ENCODE measurements at regions not wholly inside any gene's neighbourhood (a gene's known extent, or its start where the extent isn't known, plus 50 kb on each side); places are given as distances from the start of the nearest gene placed in this dataset.

GRCh38 chr11:30684772-30685171, 98.6 kb upstream of the MPPED2 start:
- H3K9ac ChIP-seq (ENCODE audit: low read length), result no peak overlapping the region
- no peak overlapping the region for H2AFZ ChIP-seq (ENCODE audit: low read depth, low read length)
- H3K9me3 Mint-ChIP-seq (ENCODE audit: unreplicated experiment), result peaks cover 9% of the 10 kb centered on the region
- no peaks in the 10 kb centered on the region for H4K20me1 ChIP-seq (ENCODE audit: insufficient read depth, low read length)
- no peaks in the 10 kb centered on the region for H3K4me1 Mint-ChIP-seq (ENCODE audit: low read depth, unreplicated experiment)
- no peak overlapping the region for H3K27ac ChIP-seq (ENCODE audit: low read depth, low read length)
- no peaks in the 10 kb centered on the region for H3K27me3 Mint-ChIP-seq (ENCODE audit: low read depth, unreplicated experiment)
- no peaks in the 10 kb centered on the region for H3K4me1 ChIP-seq (ENCODE audit: insufficient read depth, low read length)
- H3K36me3 Mint-ChIP-seq (ENCODE audit: low read depth, unreplicated experiment), result no peaks in the 10 kb centered on the region
- DNase-seq (ENCODE audit: low read depth) (no peak), FAIRE-seq (no peak)
- TF ChIP-seq CTCF (IDR thresholded peaks at IDR 0.05; ENCODE audit: insufficient read depth, low read depth, low read length), result no peak
- TF ChIP-seq EZH2 (IDR thresholded peaks at IDR 0.05; ENCODE audit: insufficient read depth, low read length), result no peak
- no peak overlapping the region for H3K4me2 ChIP-seq (ENCODE audit: low read length)
- no peaks in the 10 kb centered on the region for H3K36me3 ChIP-seq (ENCODE audit: insufficient read depth, low read length)
- H3K4me3 Mint-ChIP-seq (ENCODE audit: unreplicated experiment), result no peak overlapping the region
- H3K27ac Mint-ChIP-seq (ENCODE audit: unreplicated experiment), result no peak overlapping the region
- no peaks in the 10 kb centered on the region for H3K27me3 ChIP-seq (ENCODE audit: insufficient read depth, low read length)
- H3K9me3 ChIP-seq (ENCODE audit: insufficient read depth, low read depth, low read length), result no peaks in the 10 kb centered on the region
- no peaks in the 10 kb centered on the region for H3K79me2 ChIP-seq (ENCODE audit: insufficient read depth, low read length)
- H3K4me3 ChIP-seq (ENCODE audit: insufficient read depth, low read depth, low read length), result no peak overlapping the region

GRCh38 chr11:30683176-30683575, 97.0 kb upstream of the MPPED2 start:
- Histone ChIP-seq H3K4me2 (ENCODE audit: low read length) (no peak overlapping the region), H4K20me1 (ENCODE audit: insufficient read depth, low read length) (no peaks in the 10 kb centered on the region), H3K36me3 (ENCODE audit: insufficient read depth, low read length) (no peaks in the 10 kb centered on the region), H3K79me2 (ENCODE audit: insufficient read depth, low read length) (no peaks in the 10 kb centered on the region), H3K9ac (ENCODE audit: low read length) (no peak overlapping the region), H2AFZ (ENCODE audit: low read depth, low read length) (no peak overlapping the region), H3K4me1 (ENCODE audit: insufficient read depth, low read length) (no peaks in the 10 kb centered on the region), H3K9me3 (ENCODE audit: insufficient read depth, low read depth, low read length) (no peaks in the 10 kb centered on the region), H3K27ac (ENCODE audit: low read depth, low read length) (no peak overlapping the region), H3K27me3 (ENCODE audit: insufficient read depth, low read length) (no peaks in the 10 kb centered on the region), H3K4me3 (ENCODE audit: insufficient read depth, low read depth, low read length) (no peak overlapping the region)
- Mint-ChIP-seq H3K4me3 (ENCODE audit: unreplicated experiment) (no peak overlapping the region), H3K27ac (ENCODE audit: unreplicated experiment) (no peak overlapping the region), H3K4me1 (ENCODE audit: low read depth, unreplicated experiment) (no peaks in the 10 kb centered on the region), H3K36me3 (ENCODE audit: low read depth, unreplicated experiment) (no peaks in the 10 kb centered on the region), H3K27me3 (ENCODE audit: low read depth, unreplicated experiment) (no peaks in the 10 kb centered on the region), H3K9me3 (ENCODE audit: unreplicated experiment) (peaks cover 2% of the 10 kb centered on the region)
- FAIRE-seq, result no peak
- TF ChIP-seq EZH2 (IDR thresholded peaks at IDR 0.05; ENCODE audit: insufficient read depth, low read length) (no peak), CTCF (IDR thresholded peaks at IDR 0.05; ENCODE audit: insufficient read depth, low read depth, low read length) (no peak)
- DNase-seq (ENCODE audit: low read depth), result no peak

GRCh38 chr11:30666817-30667216, 80.7 kb upstream of the MPPED2 start:
- no peak overlapping the region for H3K27ac Mint-ChIP-seq (ENCODE audit: unreplicated experiment)
- Histone ChIP-seq H3K79me2 (ENCODE audit: insufficient read depth, low read length) (no peaks in the 10 kb centered on the region), H3K4me3 (ENCODE audit: insufficient read depth, low read depth, low read length) (no peak overlapping the region), H4K20me1 (ENCODE audit: insufficient read depth, low read length) (no peaks in the 10 kb centered on the region), H3K27me3 (ENCODE audit: insufficient read depth, low read length) (no peaks in the 10 kb centered on the region), H2AFZ (ENCODE audit: low read depth, low read length) (no peak overlapping the region), H3K4me2 (ENCODE audit: low read length) (no peak overlapping the region), H3K4me1 (ENCODE audit: insufficient read depth, low read length) (no peaks in the 10 kb centered on the region), H3K27ac (ENCODE audit: low read depth, low read length) (no peak overlapping the region), H3K9me3 (ENCODE audit: insufficient read depth, low read depth, low read length) (no peaks in the 10 kb centered on the region), H3K9ac (ENCODE audit: low read length) (no peak overlapping the region), H3K36me3 (ENCODE audit: insufficient read depth, low read length) (no peaks in the 10 kb centered on the region)
- no peaks in the 10 kb centered on the region for H3K36me3 Mint-ChIP-seq (ENCODE audit: low read depth, unreplicated experiment)
- FAIRE-seq (no peak), DNase-seq (ENCODE audit: low read depth) (no peak)
- H3K4me1 Mint-ChIP-seq (ENCODE audit: low read depth, unreplicated experiment), result no peaks in the 10 kb centered on the region
- no peak overlapping the region for H3K4me3 Mint-ChIP-seq (ENCODE audit: unreplicated experiment)
- H3K9me3 Mint-ChIP-seq (ENCODE audit: unreplicated experiment), result peaks cover 9% of the 10 kb centered on the region
- TF ChIP-seq CTCF (IDR thresholded peaks at IDR 0.05; ENCODE audit: insufficient read depth, low read depth, low read length), result no peak
- TF ChIP-seq EZH2 (IDR thresholded peaks at IDR 0.05; ENCODE audit: insufficient read depth, low read length), result no peak
- H3K27me3 Mint-ChIP-seq (ENCODE audit: low read depth, unreplicated experiment), result no peaks in the 10 kb centered on the region
